Activated CD4-positive, alpha-beta T cell treated with anti-CD3 and anti-CD28 coated beads for 36 hours (primary cell): ENCODE measurements at regions not wholly inside any gene's neighbourhood (a gene's known extent, or its start where the extent isn't known, plus 50 kb on each side); places are given as distances from the start of the nearest gene placed in this dataset.
"Not testable (repeated sequence)": the region's sequence is repeated elsewhere in the genome, so short reads cannot be mapped to it uniquely, and the experiment has no call there.

ENCODE experiments used
- ATAC-seq: fragments of 200-7000 bp; cut with Tn5 transposase; one replicate; pipeline ENCODE4 v1.10.0; 2021; ENCODE audit warnings: mild to moderate bottlenecking, moderate library complexity
- CTCF ChIA-PET: fragments of 350-600 bp; sonication (Branson Sonifier 250); formaldehyde crosslinking; loops from one replicate; lab custom pipeline; 2021; ENCODE audit warnings: antibody characterized with exemption; lab: Charles Lee
- POLR2A ChIA-PET: fragments of 350-600 bp; sonication (Branson Sonifier 250); formaldehyde crosslinking; loops from one replicate; lab custom pipeline; 2021; ENCODE audit warnings: antibody characterized with exemption, inconsistent platforms; lab: Charles Lee
- DNase-seq: peaks from one replicate; pipeline ENCODE4 v3.0.0-alpha.2; 2020
- H3K27ac Mint-ChIP-seq: one replicate; pipeline ENCODE4 v1.8.0; 2021; ENCODE audit warnings: mixed read lengths
- H3K27me3 Mint-ChIP-seq: one replicate; pipeline ENCODE4 v1.8.0; 2021; ENCODE audit warnings: mixed read lengths
- H3K36me3 Mint-ChIP-seq: one replicate; pipeline ENCODE4 v1.8.0; 2021; ENCODE audit warnings: low read depth, mixed read lengths
- H3K4me1 Mint-ChIP-seq: one replicate; pipeline ENCODE4 v1.8.0; 2021; ENCODE audit warnings: mixed read lengths
- H3K4me3 Mint-ChIP-seq: one replicate; pipeline ENCODE4 v1.8.0; 2021; ENCODE audit warnings: mild to moderate bottlenecking, moderate library complexity, mixed read lengths
- H3K9me3 Mint-ChIP-seq: one replicate; pipeline ENCODE4 v1.8.0; 2021; ENCODE audit warnings: low read depth, mixed read lengths
- intact Hi-C, 2 experiments: fragments of 100-400 bp; cut with DNase I in 1 of 2; cut with micrococcal nuclease in 1 of 2; formaldehyde crosslinking; loops; one replicate each; pipeline versions ENCODE4 v1.14.2 to v1.15.1; 2022 to 2024; cut with DNase I, micrococcal nuclease

GRCh38 chr4:177532358-177532757, 90.1 kb upstream of the AGA start:
- no peaks in the 10 kb centered on the region for H3K9me3 Mint-ChIP-seq
- no peak for ATAC-seq

GRCh38 chr4:177534841-177535240, 92.6 kb upstream of the AGA start:
- POLR2A ChIA-PET, H3K36me3 Mint-ChIP-seq, H3K4me1 Mint-ChIP-seq, H3K27me3 Mint-ChIP-seq, DNase-seq, H3K27ac Mint-ChIP-seq, CTCF ChIA-PET, intact Hi-C loops, H3K9me3 Mint-ChIP-seq, ATAC-seq, H3K4me3 Mint-ChIP-seq: not testable (repeated sequence)

More at GRCh38 chr4:177532358-177532757, 90.1 kb upstream of the AGA start:
- intact Hi-C loops, result no loop called here
- Mint-ChIP-seq H3K4me1 (no peaks in the 10 kb centered on the region), H3K36me3 (no peaks in the 10 kb centered on the region), H3K4me3 (no peak overlapping the region), H3K27ac (no peak overlapping the region), H3K27me3 (no peaks in the 10 kb centered on the region)
- POLR2A ChIA-PET, result no interaction called here
- CTCF ChIA-PET, result no interaction called here
- DNase-seq, result no peak

GRCh38 chr4:177546745-177547144, 104.5 kb upstream of the AGA start:
- ATAC-seq (no peak), DNase-seq (no peak)
- POLR2A ChIA-PET, result no interaction called here
- no peaks in the 10 kb centered on the region for H3K4me1 Mint-ChIP-seq
- H3K27me3 Mint-ChIP-seq, result no peaks in the 10 kb centered on the region
- H3K4me3 Mint-ChIP-seq, result no peak overlapping the region
- H3K9me3 Mint-ChIP-seq, result peaks cover 1% of the 10 kb centered on the region
- no peaks in the 10 kb centered on the region for H3K36me3 Mint-ChIP-seq
- intact Hi-C loops, result loop anchor here in 1 of 2 experiments (5.0 kb wide), 1 partner anchor 294 kb away; no protein-coding TSS in a partner anchor
- no peak overlapping the region for H3K27ac Mint-ChIP-seq
- CTCF ChIA-PET, result no interaction called here

- Mint-ChIP-seq H3K4me1 (no peaks in the 10 kb centered on the region), H3K4me3 (no peak overlapping the region), H3K27ac (no peak overlapping the region), H3K9me3 (peaks cover 1% of the 10 kb centered on the region), H3K27me3 (no peaks in the 10 kb centered on the region), H3K36me3 (no peaks in the 10 kb centered on the region)
- DNase-seq, result no peak
- no peak for ATAC-seq
- POLR2A ChIA-PET, result no interaction called here
- CTCF ChIA-PET, result interaction anchor here (0.8 kb wide), 1 partner anchor 15 kb away, joined by 4 read pairs; no protein-coding TSS in a partner anchor
- intact Hi-C loops, result loop anchor here in 1 of 2 experiments (5.0 kb wide), 1 partner anchor 296 kb away; no protein-coding TSS in a partner anchor
Observed at GRCh38 chr4:177547985-177548384, 105.7 kb upstream of the AGA start.

- DNase-seq (peak; percentile 53), ATAC-seq (no peak)
- Mint-ChIP-seq H3K4me1 (no peaks in the 10 kb centered on the region), H3K4me3 (no peak overlapping the region), H3K36me3 (no peaks in the 10 kb centered on the region), H3K27me3 (no peaks in the 10 kb centered on the region), H3K9me3 (no peaks in the 10 kb centered on the region), H3K27ac (no peak overlapping the region)
- CTCF ChIA-PET, result interaction anchor here (0.7 to 1.1 kb wide), 3 partner anchors 14 to 641 kb away, joined by 3 to 4 read pairs (median 3); no protein-coding TSS in a partner anchor
- POLR2A ChIA-PET, result no interaction called here
- intact Hi-C loops, result loop anchor here (2.0 to 10.0 kb wide), 4 partner anchors 722 to 1752 kb away; no protein-coding TSS in a partner anchor
Observed at GRCh38 chr4:177555007-177555574, 112.9 kb upstream of the AGA start.

GRCh38 chr4:177557416-177557815, 115.2 kb upstream of the AGA start:
- H3K27me3 Mint-ChIP-seq, result no peaks in the 10 kb centered on the region
- no peaks in the 10 kb centered on the region for H3K4me1 Mint-ChIP-seq
- CTCF ChIA-PET, result interaction anchor here (0.7 kb wide), 2 partner anchors 52 to 1016 kb away, joined by 3 read pairs; no protein-coding TSS in a partner anchor
- intact Hi-C loops, result loop anchor here (5.0 to 10.0 kb wide), 3 partner anchors 720 to 1747 kb away; no protein-coding TSS in a partner anchor
- POLR2A ChIA-PET, result no interaction called here
- no peaks in the 10 kb centered on the region for H3K36me3 Mint-ChIP-seq
- no peak for ATAC-seq
- DNase-seq, result no peak
- no peaks in the 10 kb centered on the region for H3K9me3 Mint-ChIP-seq
- H3K4me3 Mint-ChIP-seq, result no peak overlapping the region
- H3K27ac Mint-ChIP-seq, result no peak overlapping the region

- POLR2A ChIA-PET, result no interaction called here
- Mint-ChIP-seq H3K27me3 (no peaks in the 10 kb centered on the region), H3K9me3 (no peaks in the 10 kb centered on the region), H3K27ac (no peak overlapping the region), H3K4me3 (no peak overlapping the region), H3K36me3 (no peaks in the 10 kb centered on the region), H3K4me1 (no peaks in the 10 kb centered on the region)
- CTCF ChIA-PET, result interaction anchor here (0.8 kb wide), 1 partner anchor 155 kb away, joined by 3 read pairs; no protein-coding TSS in a partner anchor
- intact Hi-C loops, result loop anchor here (5.0 to 10.0 kb wide), 3 partner anchors 718 to 1746 kb away; no protein-coding TSS in a partner anchor
- ATAC-seq, result no peak
- no peak for DNase-seq
Observed at GRCh38 chr4:177558995-177559394, 116.8 kb upstream of the AGA start.

GRCh38 chr4:177562163-177562562, 119.9 kb upstream of the AGA start:
- ChIA-PET POLR2A (no interaction called here), CTCF (no interaction called here)
- H3K36me3 Mint-ChIP-seq, result no peaks in the 10 kb centered on the region
- H3K27ac Mint-ChIP-seq, result no peak overlapping the region
- ATAC-seq, result no peak
- intact Hi-C loops, result no loop called here
- no peaks in the 10 kb centered on the region for H3K4me1 Mint-ChIP-seq
- no peak for DNase-seq
- H3K4me3 Mint-ChIP-seq, result no peak overlapping the region
- no peaks in the 10 kb centered on the region for H3K9me3 Mint-ChIP-seq
- H3K27me3 Mint-ChIP-seq, result no peaks in the 10 kb centered on the region

GRCh38 chr4:177562859-177563258, 120.6 kb upstream of the AGA start:
- POLR2A ChIA-PET, result no interaction called here
- Mint-ChIP-seq H3K9me3 (no peaks in the 10 kb centered on the region), H3K36me3 (no peaks in the 10 kb centered on the region), H3K27me3 (no peaks in the 10 kb centered on the region), H3K4me3 (no peak overlapping the region), H3K27ac (no peak overlapping the region), H3K4me1 (no peaks in the 10 kb centered on the region)
- intact Hi-C loops, result no loop called here
- ATAC-seq, result no peak
- no peak for DNase-seq
- CTCF ChIA-PET, result interaction anchor here (0.5 kb wide), 1 partner anchor 582 kb away, joined by 3 read pairs; no protein-coding TSS in a partner anchor

- H3K27ac Mint-ChIP-seq, result no peak overlapping the region
- intact Hi-C loops, result no loop called here
Observed at GRCh38 chr4:177566691-177567090, 124.5 kb upstream of the AGA start.

GRCh38 chr4:177568931-177569330, 126.7 kb upstream of the AGA start:
- ATAC-seq (no peak), DNase-seq (no peak)
- H3K4me1 Mint-ChIP-seq, result no peaks in the 10 kb centered on the region
- POLR2A ChIA-PET, result no interaction called here
- CTCF ChIA-PET, result interaction anchor here (0.6 to 1.2 kb wide), 2 partner anchors 14 to 1739 kb away, joined by 3 to 4 read pairs; no protein-coding TSS in a partner anchor
- no peaks in the 10 kb centered on the region for H3K36me3 Mint-ChIP-seq
- H3K27ac Mint-ChIP-seq, result no peak overlapping the region
- H3K9me3 Mint-ChIP-seq, result no peaks in the 10 kb centered on the region
- H3K4me3 Mint-ChIP-seq, result no peak overlapping the region
- H3K27me3 Mint-ChIP-seq, result no peaks in the 10 kb centered on the region
- intact Hi-C loops, result no loop called here

More at GRCh38 chr4:177566691-177567090, 124.5 kb upstream of the AGA start:
- ChIA-PET CTCF (interaction anchor here (0.9 to 1.0 kb wide), 2 partner anchors 13 to 31 kb away, joined by 3 to 4 read pairs; no protein-coding TSS in a partner anchor), POLR2A (no interaction called here)
- Mint-ChIP-seq H3K4me3 (no peak overlapping the region), H3K36me3 (no peaks in the 10 kb centered on the region), H3K27me3 (no peaks in the 10 kb centered on the region), H3K4me1 (no peaks in the 10 kb centered on the region), H3K9me3 (no peaks in the 10 kb centered on the region)
- no peak for DNase-seq
- ATAC-seq, result no peak

- Mint-ChIP-seq H3K4me1 (no peaks in the 10 kb centered on the region), H3K36me3 (no peaks in the 10 kb centered on the region), H3K9me3 (no peaks in the 10 kb centered on the region), H3K4me3 (no peak overlapping the region), H3K27me3 (no peaks in the 10 kb centered on the region), H3K27ac (no peak overlapping the region)
- DNase-seq, result no peak
- intact Hi-C loops, result no loop called here
- ChIA-PET POLR2A (no interaction called here), CTCF (interaction anchor here (0.6 to 1.2 kb wide), 2 partner anchors 15 to 1738 kb away, joined by 3 to 4 read pairs; no protein-coding TSS in a partner anchor)
- no peak for ATAC-seq
Observed at GRCh38 chr4:177569434-177569833, 127.2 kb upstream of the AGA start.
